ENCODE measurements at regions not wholly inside any gene's neighbourhood (a gene's known extent, or its start where the extent isn't known, plus 50 kb on each side); places are given as distances from the start of the nearest gene placed in this dataset.

- DNase-seq, result no peak
Measured at GRCh38 chr5:88483964-88484672, 215.5 kb upstream of the TMEM161B start.

- peak; percentile 81 for DNase-seq
Measured at GRCh38 chr5:88480801-88481499, 212.3 kb upstream of the TMEM161B start.

- DNase-seq, result peak; percentile 54
Measured at GRCh38 chr5:88480245-88480644, 211.6 kb upstream of the TMEM161B start.

GRCh38 chr5:88474574-88474973 lies 205.9 kb upstream of the TMEM161B start:
- no peak for DNase-seq

GRCh38 chr5:88470745-88471144 lies 202.1 kb upstream of the TMEM161B start:
- no peak for DNase-seq

- no peak for DNase-seq
Measured at GRCh38 chr5:88459971-88460370, 191.3 kb upstream of the TMEM161B start.

GRCh38 chr5:88452820-88453219 lies 184.2 kb upstream of the TMEM161B start:
- DNase-seq, result no peak

- DNase-seq, result no peak
Measured at GRCh38 chr5:88450239-88450638, 181.6 kb upstream of the TMEM161B start.

- no peak for DNase-seq
Measured at GRCh38 chr5:88438006-88438405, 169.4 kb upstream of the TMEM161B start.

- no peak for DNase-seq
Measured at GRCh38 chr5:88436290-88436689, 167.6 kb upstream of the TMEM161B start.

GRCh38 chr5:88428633-88429032 lies 160.0 kb upstream of the TMEM161B start:
- no peak for DNase-seq

- DNase-seq, result no peak
Measured at GRCh38 chr5:88426441-88426840, 157.8 kb upstream of the TMEM161B start.

GRCh38 chr5:88425124-88425523 lies 156.5 kb upstream of the TMEM161B start:
- no peak for DNase-seq

GRCh38 chr5:88419931-88420330 lies 151.3 kb upstream of the TMEM161B start:
- no peak for DNase-seq

- DNase-seq, result no peak
Measured at GRCh38 chr5:88407341-88407740, 138.7 kb upstream of the TMEM161B start.

GRCh38 chr5:88405783-88406182 lies 137.1 kb upstream of the TMEM161B start:
- DNase-seq, result no peak

GRCh38 chr5:88404405-88404804 lies 135.8 kb upstream of the TMEM161B start:
- DNase-seq, result no peak

GRCh38 chr5:88401686-88402085 lies 133.0 kb upstream of the TMEM161B start:
- no peak for DNase-seq

- no peak for DNase-seq
Measured at GRCh38 chr5:88401228-88401627, 132.6 kb upstream of the TMEM161B start.

- DNase-seq, result no peak
Measured at GRCh38 chr5:88399561-88399960, 130.9 kb upstream of the TMEM161B start.

GRCh38 chr5:88398316-88398715 lies 129.7 kb upstream of the TMEM161B start:
- no peak for DNase-seq

- DNase-seq, result no peak
Measured at GRCh38 chr5:88396751-88397281, 128.2 kb upstream of the TMEM161B start.

GRCh38 chr5:88396000-88396535 lies 127.4 kb upstream of the TMEM161B start:
- no peak for DNase-seq

GRCh38 chr5:88395264-88395663 lies 126.6 kb upstream of the TMEM161B start:
- no peak for DNase-seq

Data from NCI-H2171 treated with DMSO at 0.1 percent for 48 hours (cell line).